HG02970 (cell line): ENCODE measurements at regions not wholly inside any gene's neighbourhood (a gene's known extent, or its start where the extent isn't known, plus 50 kb on each side); places are given as distances from the start of the nearest gene placed in this dataset.
"Not testable (repeated sequence)": the region's sequence is repeated elsewhere in the genome, so short reads cannot be mapped to it uniquely, and the experiment has no call there.

Experiments
- ATAC-seq: cut with Tn5 transposase; IDR thresholded peaks from one replicate; pipeline ENCODE4 v1.9.1; 2021; ENCODE audit warnings: mild to moderate bottlenecking, moderate library complexity, moderate number of reproducible peaks; ENCODE audit not compliant: unreplicated experiment, low FRiP score

GRCh38 chr3:26106228-26106627 is 316.3 kb downstream of the OXSM start:
- no peak for ATAC-seq

DNA sequence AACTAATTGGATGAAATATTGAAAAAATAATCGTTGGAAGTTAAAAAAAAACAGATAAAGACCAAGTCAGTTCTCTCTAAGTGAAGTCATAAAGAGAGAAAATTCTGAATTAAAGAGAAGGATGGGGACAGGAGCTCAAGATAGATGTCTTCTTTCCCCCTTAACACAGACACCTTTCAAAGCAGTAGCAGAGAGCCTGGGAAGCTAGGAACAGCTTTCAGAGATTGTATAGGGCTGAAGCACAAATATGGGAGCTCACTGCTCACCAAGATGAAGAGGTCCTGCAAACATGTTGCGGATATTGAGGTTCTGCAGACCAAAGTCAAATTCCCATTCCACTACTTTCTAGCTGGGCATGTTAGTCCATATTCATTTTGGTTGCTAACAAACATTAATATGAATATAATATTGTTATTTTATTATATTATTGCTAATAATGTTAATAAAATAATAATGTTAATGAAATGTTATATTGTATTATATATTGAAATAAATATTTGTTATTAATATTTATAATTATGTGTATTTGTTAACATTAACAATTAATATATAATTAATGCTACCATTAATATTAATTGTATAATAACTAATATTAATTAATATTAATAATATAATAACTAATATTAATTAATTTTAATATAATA is 319.1 kb downstream of the OXSM start:
- no peak for ATAC-seq

- no peak for ATAC-seq
These were observed 325.0 kb downstream of the OXSM start for GRCh38 chr3:26114851-26115250.

GRCh38 chr3:26118165-26118564 is 328.3 kb downstream of the OXSM start:
- ATAC-seq, result no peak

GRCh38 chr3:26132942-26133341 is 343.1 kb downstream of the OXSM start:
- no peak for ATAC-seq

DNA sequence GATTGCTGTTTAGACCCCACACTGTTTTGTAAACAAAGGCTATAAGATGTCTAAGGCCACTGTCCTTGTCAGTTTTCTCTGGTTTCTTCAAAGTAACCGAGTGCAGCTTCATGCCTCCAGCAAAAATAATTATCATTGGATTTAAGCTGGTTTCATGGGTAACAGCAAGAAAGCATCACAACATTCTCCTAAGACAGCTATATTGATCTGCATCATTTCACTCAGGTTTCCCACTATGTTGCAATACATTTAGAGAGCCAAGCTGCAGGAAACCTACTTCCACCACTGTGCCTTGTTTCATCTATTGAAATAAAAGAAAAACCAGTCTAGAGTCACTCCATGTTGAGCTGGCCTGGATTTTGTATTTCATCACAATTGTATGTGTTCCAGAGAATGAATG is 351.4 kb downstream of the OXSM start:
- ATAC-seq, result no peak

- ATAC-seq, result no peak
These were observed 355.9 kb downstream of the OXSM start for GRCh38 chr3:26145769-26146168.

DNA sequence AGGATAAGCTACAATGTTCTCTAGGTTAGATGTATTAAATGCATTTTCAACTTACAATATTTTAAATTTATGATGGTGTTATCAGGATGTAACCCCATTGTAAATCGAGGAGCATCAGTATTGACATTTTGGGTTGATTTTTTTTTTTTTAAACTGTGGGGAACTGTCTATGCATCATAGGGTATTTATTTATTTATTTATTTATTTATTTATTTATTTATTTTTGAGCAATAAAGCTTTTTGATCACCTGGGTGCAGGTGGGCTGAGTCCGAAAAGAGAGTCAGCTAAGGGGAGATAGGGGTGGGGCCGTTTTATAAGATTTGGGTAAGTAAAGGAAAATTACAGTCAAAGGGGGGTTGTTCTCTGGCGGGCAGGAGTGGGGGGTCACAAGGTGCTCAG is 367.5 kb downstream of the OXSM start:
- ATAC-seq, result not testable (repeated sequence)

DNA sequence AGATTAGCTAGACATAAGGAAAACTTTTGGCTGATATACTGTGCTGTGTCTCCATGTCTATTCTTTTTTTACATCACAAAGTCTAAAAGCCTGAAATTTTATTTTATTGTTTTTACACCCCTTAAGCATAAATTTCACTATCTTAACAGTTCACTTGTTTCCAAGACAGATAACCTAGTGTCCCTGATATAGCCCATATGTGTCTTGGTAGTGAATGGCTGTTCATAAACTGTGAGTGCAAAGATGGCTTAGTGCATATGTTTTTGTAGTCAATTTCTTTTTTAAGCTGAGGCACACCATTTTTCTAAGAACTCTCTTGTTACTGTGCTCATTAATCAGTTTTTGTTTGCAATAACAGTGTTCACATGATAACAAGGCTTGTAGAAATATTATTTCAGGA is 381.1 kb downstream of the OXSM start:
- ATAC-seq, result no peak

DNA sequence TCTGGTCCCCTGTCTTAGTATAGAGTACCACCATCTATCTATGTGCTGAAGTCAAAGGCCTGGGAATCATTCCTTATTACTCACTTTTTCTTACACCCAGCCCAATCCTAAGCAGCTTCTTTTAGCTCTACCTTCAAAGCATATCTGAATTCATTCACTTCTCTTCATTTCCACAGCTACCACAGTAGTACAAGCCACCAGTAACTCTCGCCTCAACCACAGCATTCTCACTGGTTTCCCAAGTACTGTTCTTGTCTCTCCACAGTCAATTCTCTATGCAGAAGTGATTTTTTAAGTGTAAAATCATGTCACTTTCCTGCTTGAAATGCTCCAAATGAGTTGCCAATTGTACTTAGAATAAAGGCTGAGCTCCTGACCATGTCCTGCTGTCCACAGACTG is 401.7 kb downstream of the OXSM start:
- no peak for ATAC-seq

DNA sequence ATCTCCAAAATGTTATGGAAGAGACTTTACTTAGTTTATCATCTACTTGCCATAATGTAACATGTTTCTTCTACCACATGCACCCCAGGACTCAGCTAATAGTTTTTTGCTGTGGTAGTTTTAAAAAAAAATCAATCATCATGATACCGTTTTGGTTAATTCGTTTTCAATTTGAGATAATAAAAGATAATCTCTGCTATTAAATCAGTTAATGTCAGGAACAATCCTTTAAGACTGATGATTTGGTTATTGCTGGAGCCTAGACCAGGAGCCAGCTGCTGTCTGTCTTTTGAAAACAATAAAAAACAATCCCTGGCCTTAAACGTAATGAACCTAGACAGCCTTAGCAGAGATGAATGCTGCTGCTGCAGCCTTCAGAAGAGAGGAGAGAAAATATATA is 403.7 kb downstream of the OXSM start:
- ATAC-seq, result no peak

GRCh38 chr3:26196781-26197180 is 406.9 kb downstream of the OXSM start:
- ATAC-seq, result no peak

DNA sequence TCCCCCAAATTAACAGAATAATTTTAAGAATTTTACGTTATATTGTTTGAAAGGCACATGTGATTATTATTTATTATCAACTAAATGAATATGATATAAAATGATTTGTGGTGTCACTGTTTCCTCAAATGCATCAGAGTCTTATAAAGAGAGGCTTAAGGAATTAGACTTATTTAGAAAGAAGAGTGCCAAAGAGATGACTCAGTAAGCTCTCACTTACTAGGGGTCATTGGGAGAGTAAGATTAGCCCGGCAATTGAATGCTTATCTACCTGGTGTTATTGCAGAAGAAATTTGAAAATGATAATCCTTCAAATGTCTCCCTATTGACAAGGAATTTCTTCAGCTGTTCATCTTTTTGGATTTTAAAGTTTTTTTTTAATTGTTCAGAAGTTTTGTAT is 408.7 kb downstream of the OXSM start:
- ATAC-seq, result no peak

- no peak for ATAC-seq
These were observed 412.3 kb downstream of the OXSM start for GRCh38 chr3:26202169-26202568.

DNA sequence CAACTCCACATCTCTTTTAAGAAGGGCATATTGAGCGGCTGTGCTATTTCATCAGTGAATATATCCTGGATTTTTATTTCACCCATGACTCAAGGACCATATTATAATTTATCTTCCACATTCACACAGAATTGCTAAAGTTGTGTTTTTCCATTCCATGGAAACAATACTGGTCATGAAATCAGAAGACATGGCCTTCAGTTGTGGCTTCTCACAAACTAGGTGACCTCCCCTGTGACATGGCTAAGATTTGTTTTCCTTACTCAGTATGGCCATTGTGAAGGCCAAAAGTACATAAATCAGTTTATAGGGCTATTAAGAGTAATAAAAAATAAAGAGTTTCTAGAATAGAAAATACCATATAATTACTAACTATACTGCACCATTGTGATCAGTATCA is 415.6 kb downstream of the OXSM start:
- no peak for ATAC-seq

- ATAC-seq, result no peak
These were observed 414.4 kb upstream of the LRRC3B start for GRCh38 chr3:26208201-26208600.

DNA sequence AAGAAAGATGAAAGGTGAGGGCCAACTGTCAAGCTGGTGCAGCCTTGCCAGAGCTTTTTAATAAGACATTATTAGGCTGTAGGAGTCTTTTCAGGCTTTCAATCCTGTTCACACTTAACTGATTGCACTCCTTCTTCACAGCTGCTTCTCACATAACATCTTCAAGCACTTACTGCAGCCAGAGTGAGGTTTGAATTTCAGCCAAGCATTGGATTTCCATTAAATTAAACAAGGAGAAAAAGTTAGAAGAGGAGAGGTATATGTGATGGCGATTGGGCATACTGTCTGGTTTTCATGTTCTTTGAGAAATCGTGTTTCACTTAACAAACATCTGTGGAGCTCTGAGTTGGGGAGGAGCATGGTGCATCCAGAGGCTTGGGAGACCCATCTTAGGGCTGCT is 392.8 kb upstream of the LRRC3B start:
- ATAC-seq, result no peak

DNA sequence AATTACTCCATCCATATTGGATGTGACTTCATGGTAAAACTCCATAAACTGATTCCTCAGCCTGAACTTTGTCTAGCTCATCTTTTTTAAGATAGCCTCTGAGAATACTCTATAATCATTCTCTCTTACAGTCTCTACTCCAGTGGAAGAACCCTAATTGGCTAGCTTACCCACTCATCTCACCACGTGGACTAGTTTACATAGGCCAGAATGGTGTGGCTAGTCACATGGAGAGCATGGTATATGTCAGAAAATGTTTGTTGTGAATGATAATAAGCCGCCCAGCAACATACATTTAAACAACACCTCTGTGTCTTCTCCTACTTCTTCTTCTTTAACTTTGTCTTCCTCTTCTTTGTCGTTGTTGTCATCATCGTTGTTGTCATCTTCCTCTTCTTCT is 389.2 kb upstream of the LRRC3B start:
- ATAC-seq, result no peak

DNA sequence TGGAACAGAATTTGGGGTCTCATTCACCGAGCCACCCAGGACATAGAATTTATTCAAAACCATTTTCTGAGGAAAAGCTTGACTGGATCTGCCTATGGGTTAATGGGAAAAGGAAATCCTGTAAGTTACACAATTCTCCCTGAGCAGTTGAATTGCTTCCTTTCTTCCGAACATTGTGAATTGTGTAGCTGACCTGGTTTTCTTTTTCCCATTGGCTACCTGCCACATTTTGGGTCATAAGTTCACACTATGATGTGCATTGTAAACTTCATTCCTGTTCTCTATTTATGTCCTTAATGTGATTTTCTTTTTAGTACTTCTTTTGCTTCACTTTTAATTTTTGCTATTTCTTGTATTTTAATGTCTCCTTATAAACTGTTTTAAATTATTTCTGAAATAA is 386.0 kb upstream of the LRRC3B start:
- ATAC-seq, result no peak

DNA sequence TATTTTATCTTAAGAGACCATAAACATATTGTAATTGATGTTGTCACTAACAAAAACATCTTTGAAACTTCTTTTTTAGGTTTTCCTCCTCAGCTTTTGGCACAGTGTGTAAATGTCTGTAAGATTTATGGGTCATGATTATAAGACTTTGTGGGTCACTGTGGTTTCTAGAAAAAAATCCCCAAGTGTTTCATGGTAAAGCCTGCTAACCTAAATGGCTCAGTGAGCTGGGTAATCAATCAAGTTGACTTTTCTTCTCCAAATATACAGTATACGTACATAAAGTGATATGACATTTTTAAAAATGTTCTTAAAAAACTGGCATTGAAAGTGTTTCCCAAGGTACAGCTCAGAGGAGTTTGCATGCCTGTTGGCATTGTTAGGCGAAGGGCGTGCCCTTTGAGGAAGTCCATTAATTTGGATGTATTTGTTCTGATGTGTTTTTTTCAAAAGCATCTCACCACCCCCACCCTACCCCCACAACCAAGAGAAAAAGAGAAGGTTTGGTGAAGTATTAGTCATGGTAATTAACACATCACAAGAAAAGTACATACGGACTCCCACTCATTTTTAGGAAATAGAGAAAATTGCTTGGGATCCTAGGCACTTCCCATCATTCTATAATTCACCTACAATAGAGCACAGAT is 385.4 kb upstream of the LRRC3B start:
- ATAC-seq, result no peak

- ATAC-seq, result not testable (repeated sequence)
These were observed 378.0 kb upstream of the LRRC3B start for GRCh38 chr3:26244586-26244985.

DNA sequence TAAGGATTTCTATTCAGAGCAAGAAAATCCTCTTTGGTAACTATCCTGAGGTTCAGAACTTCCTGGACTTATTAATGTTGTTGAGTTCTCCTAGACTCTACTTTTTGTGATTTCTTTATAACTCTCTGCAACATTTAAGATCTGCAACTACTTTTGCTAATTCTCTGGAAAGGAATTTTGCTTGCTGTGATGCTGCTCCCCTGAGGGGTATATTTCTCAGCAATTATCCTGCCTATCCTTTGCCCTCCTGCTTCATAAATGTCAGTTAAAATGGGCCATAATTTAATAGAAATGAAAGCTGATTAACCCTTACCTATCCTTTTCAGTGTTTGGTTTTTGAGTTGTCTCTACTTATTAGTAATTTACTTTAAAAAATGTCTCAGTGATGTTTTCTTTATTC is 377.3 kb upstream of the LRRC3B start:
- no peak for ATAC-seq

DNA sequence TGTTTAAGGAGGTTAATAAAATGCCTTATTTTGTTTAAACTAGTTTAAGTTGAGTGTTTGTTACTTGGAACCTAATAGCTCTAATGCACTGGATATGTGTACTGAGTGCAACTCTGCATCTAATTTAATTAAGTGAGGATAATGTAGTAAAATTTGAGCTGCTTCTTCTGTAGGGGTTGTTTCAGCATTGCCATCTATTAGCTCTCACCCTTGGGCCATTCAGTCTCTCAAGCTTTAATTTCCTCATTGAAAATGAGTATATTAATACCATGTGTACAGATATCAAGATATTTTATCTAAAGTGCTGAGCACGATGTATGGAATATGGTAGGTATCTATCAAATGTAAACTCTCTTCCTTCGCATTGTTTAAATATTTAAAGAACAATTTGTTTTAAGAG is 375.7 kb upstream of the LRRC3B start:
- ATAC-seq, result no peak
